PC-9 (cell line): ENCODE measurements at regions not wholly inside any gene's neighbourhood (a gene's known extent, or its start where the extent isn't known, plus 50 kb on each side); places are given as distances from the start of the nearest gene placed in this dataset.

Experiments used
- BruUV-seq: library from RNA; stranded (reverse); fragments of 400-500 nt; replicated peaks from 2 replicates; lab custom pipeline; 2021; lab: Mats Ljungman, UMichigan
- CTCF ChIA-PET: fragments of 300-600 bp; sonication (Branson Sonifier 250); formaldehyde crosslinking; loops from one replicate; lab custom pipeline; 2022; ENCODE audit warnings: antibody characterized with exemption; lab: Charles Lee
- POLR2A ChIA-PET: fragments of 300-600 bp; sonication (Branson Sonifier 250); formaldehyde crosslinking; loops from one replicate; lab custom pipeline; 2022; ENCODE audit warnings: antibody characterized with exemption; ENCODE audit not compliant: unreplicated experiment; lab: Charles Lee
- DNase-seq, 2 experiments: peaks; one replicate each; pipeline versions ENCODE4 v3.0.0 to v3.0.0-alpha.2; 2015 to 2022; ENCODE audit warnings: mixed read lengths in 1 of 2
- H2AFZ ChIP-seq: fragments of 200-600 bp; sonication (generic); 2 replicates; pipeline ENCODE4 v1.8.1; 2017; ENCODE audit warnings: antibody characterized with exemption
- H3F3A ChIP-seq: fragments of 200-600 bp; sonication (generic); 2 replicates; pipeline ENCODE4 v1.8.1; 2017; ENCODE audit warnings: antibody characterized with exemption, mild to moderate bottlenecking, low read depth; ENCODE audit not compliant: insufficient read depth
- H3K27ac ChIP-seq: fragments of 200-600 bp; sonication (generic); 2 replicates; pipeline ENCODE4 v1.6.1; 2016; ENCODE audit warnings: mixed run types
- H3K27me3 ChIP-seq: fragments of 200-600 bp; sonication (generic); 2 replicates; pipeline ENCODE4 v1.6.1; 2016; ENCODE audit warnings: low read depth, mixed run types; ENCODE audit not compliant: insufficient read depth
- H3K36me3 ChIP-seq: fragments of 200-600 bp; sonication (generic); 2 replicates; pipeline ENCODE4 v1.6.1; 2016; ENCODE audit warnings: low read depth, mixed run types
- H3K4me1 ChIP-seq: fragments of 200-600 bp; sonication (generic); replicated peaks from 2 replicates; pipeline ENCODE4 v1.6.1; 2016; ENCODE audit warnings: mixed run types; ENCODE audit not compliant: insufficient read depth
- H3K4me2 ChIP-seq: fragments of 200-600 bp; sonication (generic); 2 replicates; pipeline ENCODE4 v1.6.1; 2017; ENCODE audit warnings: mixed run types
- H3K4me3 ChIP-seq: fragments of 200-600 bp; sonication (generic); 2 replicates; pipeline ENCODE4 v1.6.1; 2016; ENCODE audit warnings: mixed run types
- H3K79me2 ChIP-seq: fragments of 200-600 bp; sonication (generic); 2 replicates; pipeline ENCODE4 v1.6.1; 2017; ENCODE audit warnings: low read depth, mixed run types
- H3K9me2 ChIP-seq: fragments of 200-600 bp; sonication (generic); 2 replicates; pipeline ENCODE4 v1.8.1; 2017; ENCODE audit warnings: mild to moderate bottlenecking; ENCODE audit not compliant: insufficient read depth
- H3K9me3 ChIP-seq: fragments of 200-600 bp; sonication (generic); 2 replicates; pipeline ENCODE4 v1.8.1; 2016; ENCODE audit warnings: low read depth; ENCODE audit not compliant: insufficient read depth
- H4K20me1 ChIP-seq: fragments of 200-600 bp; sonication (generic); 2 replicates; pipeline ENCODE4 v1.8.1; 2017; ENCODE audit not compliant: insufficient read depth
- CTCF ChIP-seq: fragments of 200-600 bp; sonication (generic); conservative IDR thresholded peaks from 2 replicates; pipeline ENCODE4 v1.6.1; 2017; ENCODE audit warnings: mixed run types, antibody characterized with exemption, mild to moderate bottlenecking, moderate library complexity
- EZH2 ChIP-seq: fragments of 200-600 bp; sonication (generic); IDR thresholded peaks from 2 replicates; pipeline ENCODE4 v1.8.0; 2017; ENCODE audit warnings: antibody characterized with exemption, low read depth
- intact Hi-C: fragments of 100-400 bp; cut with micrococcal nuclease; formaldehyde crosslinking; loops from one replicate; pipeline ENCODE4 v1.10.0; 2022; ENCODE audit not compliant: unreplicated experiment

- ChIA-PET POLR2A (no interaction called here), CTCF (no interaction called here)
- DNase-seq: no peak
- no TSS peak for BruUV-seq
- TF ChIP-seq CTCF (no peak), EZH2 (no peak)
- no peak overlapping the region for H3K27ac ChIP-seq
- no peaks in the 10 kb centered on the region for H3K36me3 ChIP-seq
- H3K27me3 ChIP-seq: no peaks in the 10 kb centered on the region
- intact Hi-C loops: no loop called here
- H3K9me2 ChIP-seq: no peaks in the 10 kb centered on the region
- no peaks in the 10 kb centered on the region for H3K4me1 ChIP-seq
- no peak overlapping the region for H3K4me3 ChIP-seq
- no peaks in the 10 kb centered on the region for H4K20me1 ChIP-seq
- no peaks in the 10 kb centered on the region for H3K9me3 ChIP-seq
- H3K4me2 ChIP-seq: no peak overlapping the region
- H2AFZ ChIP-seq: no peak overlapping the region
- H3K79me2 ChIP-seq: no peaks in the 10 kb centered on the region
- no peaks in the 10 kb centered on the region for H3F3A ChIP-seq
These were observed 473.0 kb downstream of the FAT4 start for GRCh38 chr4:125787707-125788106.

GRCh38 chr4:125789023-125789422 is 474.3 kb downstream of the FAT4 start:
- Histone ChIP-seq H3K27ac (no peak overlapping the region), H3F3A (no peaks in the 10 kb centered on the region), H2AFZ (peak overlapping the region; percentile 61; the same call in 1 of the 2 replicates), H3K4me2 (no peak overlapping the region), H3K27me3 (no peaks in the 10 kb centered on the region), H3K4me3 (no peak overlapping the region), H3K79me2 (no peaks in the 10 kb centered on the region), H3K36me3 (no peaks in the 10 kb centered on the region), H4K20me1 (no peaks in the 10 kb centered on the region), H3K4me1 (no peaks in the 10 kb centered on the region), H3K9me3 (no peaks in the 10 kb centered on the region), H3K9me2 (no peaks in the 10 kb centered on the region)
- TF ChIP-seq EZH2 (no peak), CTCF (no peak)
- ChIA-PET POLR2A (no interaction called here), CTCF (no interaction called here)
- BruUV-seq: no TSS peak
- intact Hi-C loops: no loop called here
- no peak for DNase-seq

GRCh38 chr4:125791896-125792295 is 477.1 kb downstream of the FAT4 start:
- no peaks in the 10 kb centered on the region for H3K9me3 ChIP-seq
- H3K4me3 ChIP-seq: no peak overlapping the region
- H3K4me2 ChIP-seq: no peak overlapping the region
- H3K9me2 ChIP-seq: no peaks in the 10 kb centered on the region
- intact Hi-C loops: no loop called here
- CTCF ChIA-PET: no interaction called here
- no peaks in the 10 kb centered on the region for H3F3A ChIP-seq
- H3K36me3 ChIP-seq: no peaks in the 10 kb centered on the region
- H3K79me2 ChIP-seq: no peaks in the 10 kb centered on the region
- H3K27me3 ChIP-seq: no peaks in the 10 kb centered on the region
- no peaks in the 10 kb centered on the region for H4K20me1 ChIP-seq
- DNase-seq: no peak
- H2AFZ ChIP-seq: no peak overlapping the region
- H3K27ac ChIP-seq: no peak overlapping the region
- POLR2A ChIA-PET: no interaction called here
- BruUV-seq: no TSS peak
- H3K4me1 ChIP-seq: no peaks in the 10 kb centered on the region
- no peak for TF ChIP-seq EZH2

GRCh38 chr4:125794989-125795388 is 480.2 kb downstream of the FAT4 start:
- intact Hi-C loops: no loop called here
- ChIA-PET POLR2A (no interaction called here), CTCF (no interaction called here)
- no peaks in the 10 kb centered on the region for H3K4me1 ChIP-seq
- H4K20me1 ChIP-seq: no peaks in the 10 kb centered on the region
- H3K4me3 ChIP-seq: no peak overlapping the region
- H3K27me3 ChIP-seq: no peaks in the 10 kb centered on the region
- no TSS peak for BruUV-seq
- no peaks in the 10 kb centered on the region for H3K9me2 ChIP-seq
- no peaks in the 10 kb centered on the region for H3K36me3 ChIP-seq
- H2AFZ ChIP-seq: no peak overlapping the region
- no peaks in the 10 kb centered on the region for H3F3A ChIP-seq
- no peak overlapping the region for H3K27ac ChIP-seq
- H3K9me3 ChIP-seq: no peaks in the 10 kb centered on the region
- TF ChIP-seq EZH2 (no peak), CTCF (no peak)
- no peaks in the 10 kb centered on the region for H3K79me2 ChIP-seq
- DNase-seq: no peak
- no peak overlapping the region for H3K4me2 ChIP-seq
